ENCODE measurements at regions not wholly inside any gene's neighbourhood (a gene's known extent, or its start where the extent isn't known, plus 50 kb on each side); places are given as distances from the start of the nearest gene placed in this dataset.

GRCh38 chrX:94361241-94361640 is 687.2 kb downstream of the FAM133A start:
- no peak for DNase-seq (ENCODE audit: low read depth in 1 of 2, low spot score in 2 of 2)
- H2BK5ac ChIP-seq (ENCODE audit: low read depth, low read length) = no peak overlapping the region
- H3K4me2 ChIP-seq (ENCODE audit: insufficient read depth in 1 of 2, low read depth in 2 of 2, low read length in 2 of 2) = no peak overlapping the region
- no peaks in the 10 kb centered on the region for H3K79me2 ChIP-seq (ENCODE audit: control insufficient read depth in 1 of 2, insufficient read depth in 2 of 2, low read length in 2 of 2)
- no peak overlapping the region for H2AK5ac ChIP-seq (ENCODE audit: low read depth, low read length)
- H3K23me2 ChIP-seq (ENCODE audit: low read depth, low read length) = no peaks in the 10 kb centered on the region
- peaks cover 0 to 5% (median 0%) of the 10 kb centered on the region in 4 experiments; a peak in 1 of 7 replicates for H3K4me1 ChIP-seq (replicated peaks in 1 of 4; ENCODE audit: control insufficient read depth in 3 of 4, insufficient read depth in 4 of 4, low read length in 3 of 4)
- H2BK15ac ChIP-seq (ENCODE audit: low read length) = no peak overlapping the region
- no peak overlapping the region for H3K56ac ChIP-seq (replicated peaks; ENCODE audit: insufficient read length, low read depth, low read length)
- H4K8ac ChIP-seq (ENCODE audit: extremely low read depth, insufficient read depth, low read length) = no peak overlapping the region
- H2BK20ac ChIP-seq (ENCODE audit: low read length) = no peak overlapping the region
- no peak overlapping the region for H2BK12ac ChIP-seq (ENCODE audit: low read depth, low read length)
- H2AFZ ChIP-seq (ENCODE audit: low read length) = no peak overlapping the region
- no peak overlapping the region for H2BK120ac ChIP-seq (replicated peaks; ENCODE audit: low read depth, low read length)
- H4K20me1 ChIP-seq (replicated peaks in 1 of 2; ENCODE audit: control insufficient read depth in 1 of 2, insufficient read depth in 2 of 2, low read length in 2 of 2) = no peaks in the 10 kb centered on the region
- POLR2A ChIA-PET (ENCODE audit: partially characterized antibody) = no interaction called here
- H3K4ac ChIP-seq (replicated peaks; ENCODE audit: insufficient read length, low read depth, low read length) = no peak overlapping the region
- no peak overlapping the region for H3K18ac ChIP-seq (ENCODE audit: extremely low read depth, low read length)
- H3K27ac ChIP-seq (ENCODE audit: low read depth, low read length) = no peak overlapping the region
- H3K4me3 ChIP-seq (ENCODE audit: extremely low read depth in 1 of 4, insufficient read depth in 2 of 4, low read depth in 3 of 4, low read length in 4 of 4) = no peak overlapping the region
- H4K5ac ChIP-seq (ENCODE audit: insufficient read length, low read depth, low read length) = no peak overlapping the region
- CTCF ChIA-PET (ENCODE audit: partially characterized antibody) = no interaction called here
- no peaks in the 10 kb centered on the region for H3K9me3 ChIP-seq (ENCODE audit: insufficient read depth in 2 of 2, low read depth in 1 of 2, low read length in 1 of 2)
- no peaks in the 10 kb centered on the region for H3K79me1 ChIP-seq (ENCODE audit: low read depth, low read length)
- H4K91ac ChIP-seq (replicated peaks; ENCODE audit: insufficient read length, low read length) = no peak overlapping the region
- WGBS, 2 experiments (ENCODE audit: extremely low coverage in 1 of 2, insufficient coverage in 1 of 2, insufficient read length in 1 of 2, insufficient replicate concordance in 2 of 2, low coverage in 1 of 2, low lambda C conversion rate in 2 of 2, missing lambda C conversion rate in 1 of 2) = 82% methylated on average over 9 of the region's 10 CpGs; no CpG with 5 or more reads in 1 of the 2 experiments
- H3K27me3 ChIP-seq (replicated peaks in 1 of 4; ENCODE audit: control insufficient read depth in 3 of 4, extremely low read depth in 1 of 4, insufficient read depth in 3 of 4, low read length in 3 of 4) = no peaks in the 10 kb centered on the region
- H3K14ac ChIP-seq (ENCODE audit: insufficient read length) = no peak overlapping the region
- no peak for FAIRE-seq
- no peaks in the 10 kb centered on the region; a peak in 1 of 8 replicates for H3K36me3 ChIP-seq (ENCODE audit: control insufficient read depth in 2 of 4, insufficient read depth in 4 of 4, low read length in 3 of 4)
- no peak for TF ChIP-seq MAFK (IDR thresholded peaks at IDR 0.05; ENCODE audit: low read depth, low read length)
- no peak for TF ChIP-seq KDM4A (IDR thresholded peaks at IDR 0.05; ENCODE audit: low read depth, low read length, severe bottlenecking)
- TF ChIP-seq SIN3A (conservative IDR thresholded peaks at IDR 0.05 in 1 of 2, IDR thresholded peaks at IDR 0.05 in 1 of 2; ENCODE audit: low read depth in 1 of 2, low read length in 2 of 2) = no peak
- no peak overlapping the region for H3K9ac ChIP-seq (replicated peaks in 1 of 4; ENCODE audit: extremely low read depth in 1 of 4, low read depth in 3 of 4, low read length in 3 of 4)
- no peak overlapping the region for H3K23ac ChIP-seq (ENCODE audit: insufficient read length)

Measured in H1 (cell line).